HG03064 (cell line): ENCODE measurements at regions not wholly inside any gene's neighbourhood (a gene's known extent, or its start where the extent isn't known, plus 50 kb on each side); places are given as distances from the start of the nearest gene placed in this dataset.
"Not testable (repeated sequence)": the region's sequence is repeated elsewhere in the genome, so short reads cannot be mapped to it uniquely, and the experiment has no call there.

Source experiments
- ATAC-seq: cut with Tn5 transposase; IDR thresholded peaks from one replicate; pipeline ENCODE4 v1.9.1; 2021; ENCODE audit warnings: low read depth; ENCODE audit not compliant: unreplicated experiment

- ATAC-seq = no peak
These were observed 95.0 kb upstream of the SERBP1 start for GRCh38 chr1:67525053-67525760.

GRCh38 chr1:67528141-67528540 is 97.9 kb upstream of the SERBP1 start:
- ATAC-seq = no peak

DNA sequence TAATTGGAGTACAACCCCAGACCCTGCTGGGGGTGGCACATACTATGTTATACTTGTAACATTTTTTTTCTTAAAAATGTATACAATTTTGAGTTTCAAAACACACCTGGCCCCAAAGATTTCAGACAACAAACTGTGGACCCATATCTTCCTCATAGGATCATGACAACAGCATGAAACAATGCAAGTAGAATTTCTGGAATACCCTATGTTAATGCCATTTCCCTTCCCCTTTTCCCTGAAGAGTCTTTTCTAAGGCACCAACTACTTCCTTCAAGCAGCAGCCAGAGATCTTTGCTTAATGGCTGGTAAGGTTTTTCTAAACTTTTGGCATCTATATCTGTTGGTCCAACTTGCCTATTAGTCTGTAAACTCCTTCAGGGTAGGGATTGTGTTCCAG is 99.9 kb upstream of the SERBP1 start:
- no peak for ATAC-seq

GRCh38 chr1:67532452-67533216 is 102.4 kb upstream of the SERBP1 start:
- peak; percentile 62 for ATAC-seq

GRCh38 chr1:67534627-67535065 is 104.4 kb upstream of the SERBP1 start:
- ATAC-seq = no peak

GRCh38 chr1:67535474-67535873 is 105.3 kb upstream of the SERBP1 start:
- ATAC-seq = peak; percentile 70

- ATAC-seq = no peak
These were observed 106.9 kb upstream of the SERBP1 start for GRCh38 chr1:67536957-67537666.

GRCh38 chr1:67537667-67538018 is 107.4 kb upstream of the SERBP1 start:
- ATAC-seq = no peak

DNA sequence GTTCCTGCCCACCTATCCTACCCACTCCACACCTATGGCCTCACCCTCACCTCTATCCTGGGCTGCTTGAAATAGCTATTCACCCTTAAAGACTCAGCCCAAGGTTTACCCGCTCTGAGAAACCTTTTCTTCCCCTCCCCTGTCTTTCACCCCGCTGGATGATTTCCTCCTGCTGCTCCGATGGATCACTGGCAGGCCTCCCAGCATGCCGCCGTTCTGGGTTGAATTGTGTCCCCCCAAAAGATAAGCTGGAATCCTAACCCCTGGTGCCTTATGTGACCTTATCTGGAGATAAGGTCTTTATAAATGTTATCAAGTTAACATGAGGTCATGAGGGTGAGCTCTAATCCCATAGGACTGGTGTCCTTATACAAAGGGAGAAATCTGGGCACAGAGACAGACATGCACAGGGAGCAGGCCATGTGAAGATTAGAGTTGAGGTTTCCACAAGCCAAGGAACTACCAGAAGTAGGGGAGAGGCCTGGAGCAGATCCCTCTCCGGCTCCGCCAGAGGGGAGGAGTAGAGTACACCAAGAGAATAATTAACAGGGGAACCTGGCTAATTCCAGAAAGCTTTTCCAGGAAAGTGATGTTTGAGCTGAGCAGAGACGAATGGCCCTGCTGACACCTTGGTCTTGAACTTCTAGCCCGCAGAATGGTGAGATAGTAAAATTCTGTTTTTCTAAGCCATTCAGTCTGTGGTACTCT is 110.0 kb upstream of the SERBP1 start:
- ATAC-seq = no peak

DNA sequence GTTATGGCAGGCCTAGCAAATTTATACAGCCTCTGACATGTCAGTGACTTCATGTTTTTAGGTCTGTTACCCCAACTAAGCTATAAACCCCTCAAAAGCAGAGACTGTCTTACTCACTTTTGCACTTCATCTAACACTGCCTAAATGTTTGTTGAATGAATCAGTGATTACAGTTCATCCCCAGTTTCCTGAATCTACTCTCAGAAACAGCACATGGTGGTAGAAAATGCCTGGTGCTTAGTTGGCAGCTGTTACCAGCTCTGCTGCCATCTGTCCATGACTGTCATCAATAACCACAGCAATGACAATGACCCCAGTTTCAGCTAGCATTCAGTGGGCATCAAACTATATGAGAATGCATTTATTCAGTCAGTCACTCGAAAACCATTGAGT is 110.5 kb upstream of the SERBP1 start:
- ATAC-seq = no peak

DNA sequence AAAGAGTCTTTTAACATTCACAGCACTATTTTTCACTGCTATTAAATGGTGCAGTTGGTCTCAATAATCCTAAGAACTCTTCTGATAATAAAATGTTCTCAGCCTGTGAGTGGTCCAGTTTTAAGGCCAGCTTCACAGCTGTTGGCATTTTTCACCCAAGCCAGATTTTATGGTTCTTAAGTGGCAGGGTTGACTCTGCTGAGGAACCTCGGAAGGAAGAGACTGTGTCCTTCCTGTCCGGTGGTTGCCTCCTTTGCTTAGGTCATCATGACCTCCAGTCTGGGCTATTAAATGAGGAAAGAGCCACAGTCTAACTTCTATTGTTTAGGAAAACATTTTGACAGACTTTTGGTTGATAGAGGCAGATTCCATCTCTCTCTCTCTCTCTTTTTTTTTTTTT is 112.5 kb upstream of the SERBP1 start:
- no peak for ATAC-seq

DNA sequence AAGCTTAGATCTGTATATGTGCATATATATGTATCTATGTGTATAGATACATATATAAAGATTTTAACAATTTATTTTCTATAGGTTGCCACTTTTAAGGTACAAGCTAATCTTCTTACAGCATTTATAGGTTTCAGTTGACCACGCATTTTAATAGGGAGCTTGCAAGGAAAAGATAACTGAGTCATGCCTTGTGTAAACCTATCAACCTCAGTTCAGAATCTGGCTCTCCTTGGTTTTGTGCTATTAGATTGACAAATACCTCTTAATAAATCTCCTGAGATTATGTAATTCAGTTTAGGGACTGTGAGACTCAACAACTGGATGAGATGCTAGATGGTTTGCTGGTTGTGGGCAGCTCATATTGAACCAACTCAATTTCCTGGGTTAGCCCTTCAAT is 114.7 kb upstream of the SERBP1 start:
- ATAC-seq = no peak

DNA sequence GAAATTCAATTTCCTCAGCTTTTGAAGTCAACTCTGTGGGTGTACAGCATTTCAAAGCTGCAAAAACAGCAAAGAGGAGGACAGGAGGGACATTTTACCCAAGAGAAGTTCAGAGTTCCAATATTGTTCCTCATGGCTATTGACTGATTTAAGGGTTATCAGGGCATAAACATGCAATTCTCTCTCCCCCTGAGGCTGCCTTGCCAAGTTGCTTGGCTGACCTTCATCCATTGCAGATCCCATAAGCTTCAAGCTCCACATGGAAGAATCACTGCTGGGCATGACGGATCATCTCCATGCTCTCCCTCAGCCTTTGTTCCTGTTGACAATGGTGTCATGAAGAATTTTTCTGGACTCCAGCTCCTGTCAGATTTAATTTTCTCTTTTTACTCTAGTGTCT is 115.2 kb upstream of the SERBP1 start:
- ATAC-seq = no peak

DNA sequence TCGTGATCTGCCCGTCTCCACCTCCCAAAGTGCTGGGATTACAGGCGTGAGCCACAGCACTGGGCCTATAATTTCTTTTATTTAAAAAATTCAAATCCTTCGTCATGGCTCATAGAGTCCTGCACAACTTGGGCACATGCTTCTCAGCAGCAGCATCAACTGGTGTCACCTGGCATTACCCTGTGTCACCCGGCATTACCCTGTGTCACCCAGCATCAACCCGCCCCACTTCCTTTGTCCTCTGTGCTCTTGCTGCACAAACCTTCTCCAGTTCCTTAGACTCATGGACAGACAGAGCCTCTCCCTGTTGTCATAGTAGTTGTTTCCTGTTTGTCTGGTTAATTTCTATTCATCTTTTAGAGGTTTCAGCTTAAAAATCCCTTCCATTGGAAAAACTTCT is 121.2 kb upstream of the SERBP1 start:
- ATAC-seq = no peak

GRCh38 chr1:67552336-67552759 is 122.1 kb upstream of the SERBP1 start:
- no peak for ATAC-seq

DNA sequence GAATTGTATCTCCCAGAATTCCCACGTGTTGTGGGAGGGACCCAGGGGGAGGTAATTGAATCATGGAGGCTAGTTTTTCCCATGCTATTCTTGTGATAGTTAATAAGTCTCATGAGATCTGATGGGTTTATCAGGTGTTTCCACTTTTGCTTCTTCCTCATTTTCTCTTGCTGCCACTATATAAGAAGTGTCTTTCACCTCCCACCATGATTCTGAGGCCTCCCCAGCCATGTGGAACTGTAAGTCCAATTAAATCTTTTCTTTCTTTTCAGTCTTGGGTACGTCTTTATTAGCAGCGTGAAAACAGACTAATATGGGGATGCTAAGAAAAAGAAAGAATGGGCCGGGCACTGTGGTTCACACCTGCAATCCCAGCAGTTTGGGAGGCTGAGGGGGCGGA is 124.0 kb upstream of the SERBP1 start:
- ATAC-seq = not testable (repeated sequence)

GRCh38 chr1:67555461-67556296 is 125.5 kb upstream of the SERBP1 start:
- ATAC-seq = no peak

DNA sequence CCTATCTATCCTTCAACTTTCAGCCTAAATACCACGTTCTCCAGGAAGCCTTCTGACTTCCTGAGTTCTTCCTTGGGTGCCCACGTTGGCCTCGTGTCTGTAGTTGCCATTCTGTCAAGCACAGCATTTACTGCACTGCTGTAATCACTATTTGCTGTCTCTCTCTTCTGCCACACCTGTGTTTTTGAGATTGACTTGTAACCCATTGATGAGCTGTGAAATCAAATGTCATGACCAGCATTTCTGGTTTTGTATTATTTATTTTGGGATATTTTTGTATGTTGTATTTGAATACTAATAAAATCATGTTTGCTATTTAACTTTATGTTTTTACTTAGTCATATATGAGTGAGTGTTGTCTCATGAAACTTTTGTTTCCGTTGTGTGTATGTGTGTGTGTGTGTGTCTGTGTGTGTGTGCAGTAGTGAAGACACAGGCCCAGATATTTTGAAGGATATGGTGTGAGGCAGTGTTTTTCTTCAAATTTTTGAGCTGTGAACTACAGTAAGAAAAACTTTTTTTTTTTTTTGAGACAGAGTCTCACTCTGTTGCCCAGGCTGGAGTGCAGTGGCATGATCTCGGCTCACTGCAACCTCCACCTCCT is 126.2 kb upstream of the SERBP1 start:
- ATAC-seq = no peak

DNA sequence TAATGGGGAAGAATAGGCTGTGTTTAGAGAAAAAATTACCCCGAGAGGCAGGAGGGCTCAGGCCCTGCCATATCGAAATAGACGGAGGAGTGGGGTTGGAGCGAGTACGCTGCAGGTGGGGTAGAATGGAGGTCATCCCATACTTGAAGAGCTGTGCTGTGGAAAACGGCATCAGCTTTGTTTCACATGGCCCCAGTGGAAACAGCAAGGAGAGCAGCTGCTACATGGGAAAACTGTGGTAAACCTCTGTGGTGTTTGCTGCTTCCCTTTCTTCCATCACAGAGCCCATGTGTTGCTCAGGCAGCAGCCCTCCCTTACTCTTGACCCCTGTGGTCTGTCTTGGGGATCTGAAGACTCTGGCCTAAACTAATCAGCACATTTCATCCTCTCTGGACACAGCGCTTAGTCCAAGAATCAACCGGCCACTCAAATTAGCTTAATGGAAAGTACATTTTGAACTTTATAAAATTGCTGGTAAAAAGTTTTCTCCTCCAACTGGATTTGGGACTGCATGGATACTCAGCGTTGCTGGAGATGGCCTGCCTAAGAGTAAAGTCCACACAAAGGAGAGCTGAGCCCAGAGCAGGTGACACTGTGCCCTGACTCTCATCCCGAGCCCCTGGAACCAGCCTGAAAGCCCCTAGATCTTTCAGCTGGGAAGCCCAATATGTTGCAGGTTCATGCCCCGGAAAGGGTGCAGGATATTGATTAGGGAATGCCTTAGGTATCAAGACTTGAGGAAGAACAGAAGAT is 127.1 kb upstream of the GADD45A start:
- ATAC-seq = no peak
